HCT116 (cell line): ENCODE measurements at regions not wholly inside any gene's neighbourhood (a gene's known extent, or its start where the extent isn't known, plus 50 kb on each side); places are given as distances from the start of the nearest gene placed in this dataset.

Source experiments
- EGR1 ChIP-seq: IDR thresholded peaks from 2 replicates; pipeline ENCODE4 v1.6.1; 2012; ENCODE audit warnings: low read depth
- ELF1 ChIP-seq: IDR thresholded peaks from 2 replicates; pipeline ENCODE4 v1.6.1; 2012; ENCODE audit warnings: low read depth, borderline replicate concordance
- EZH2 ChIP-seq: fragments of 200-600 bp; sonication (generic); IDR thresholded peaks from 2 replicates; pipeline ENCODE4 v1.6.1; 2017; ENCODE audit warnings: antibody characterized with exemption, mixed run types
- EZH2phosphoT487 ChIP-seq: fragments of 200-600 bp; IDR thresholded peaks from 2 replicates; pipeline ENCODE4 v1.6.1; 2018; ENCODE audit warnings: antibody characterized with exemption, borderline replicate concordance
- JUND ChIP-seq: IDR thresholded peaks from 2 replicates; pipeline ENCODE4 v1.6.1; 2012
- POLR2A ChIP-seq: IDR thresholded peaks from 2 replicates; pipeline ENCODE4 v1.7.0; 2011; ENCODE audit warnings: borderline replicate concordance; ENCODE audit not compliant: insufficient read depth, insufficient read length; ENCODE audit errors: extremely low read depth
- POLR2AphosphoS5 ChIP-seq: IDR thresholded peaks from 2 replicates; pipeline ENCODE4 v1.6.1; 2011; ENCODE audit warnings: mild to moderate bottlenecking, low read depth, low read length, moderate library complexity
- RAD21 ChIP-seq: IDR thresholded peaks from 2 replicates; pipeline ENCODE4 v1.6.1; 2012; ENCODE audit warnings: low read depth, mild to moderate bottlenecking
- SP1 ChIP-seq: IDR thresholded peaks from 2 replicates; pipeline ENCODE4 v1.6.1; 2012; ENCODE audit warnings: low read depth
- SRF ChIP-seq: IDR thresholded peaks from 2 replicates; pipeline ENCODE4 v1.6.1; 2012; ENCODE audit warnings: low read depth
- TCF7L2 ChIP-seq: IDR thresholded peaks from 2 replicates; pipeline ENCODE4 v1.7.0; 2011; ENCODE audit warnings: borderline replicate concordance, inconsistent platforms; ENCODE audit not compliant: insufficient read depth, insufficient read length; ENCODE audit errors: extremely low read depth
- YY1 ChIP-seq: IDR thresholded peaks from 2 replicates; pipeline ENCODE4 v1.6.1; 2011; ENCODE audit warnings: low read length, low read depth, moderate library complexity, mild to moderate bottlenecking; ENCODE audit not compliant: insufficient replicate concordance; ENCODE audit errors: extremely low read depth
- TF ChIP-seq, protein P1 (sequence below): IDR thresholded peaks from 2 replicates; pipeline ENCODE4 v1.6.1; 2012
- TF ChIP-seq, protein P2 (sequence below), 3 experiments: fragments of 200-600 bp in 1 of 3; sonication (generic) in 1 of 3; IDR thresholded peaks in 2 of 3; conservative IDR thresholded peaks in 1 of 3; 2 replicates each; pipeline ENCODE4 v1.5.1; 2012 to 2017; ENCODE audit warnings: low read depth in 2 of 3, low read length in 2 of 3, antibody characterized with exemption in 1 of 3, borderline replicate concordance in 1 of 3, control low read depth in 1 of 3, mild to moderate bottlenecking in 1 of 3, mixed read lengths in 1 of 3, mixed run types in 1 of 3, moderate library complexity in 1 of 3; ENCODE audit not compliant: insufficient read depth in 1 of 3

DNA sequence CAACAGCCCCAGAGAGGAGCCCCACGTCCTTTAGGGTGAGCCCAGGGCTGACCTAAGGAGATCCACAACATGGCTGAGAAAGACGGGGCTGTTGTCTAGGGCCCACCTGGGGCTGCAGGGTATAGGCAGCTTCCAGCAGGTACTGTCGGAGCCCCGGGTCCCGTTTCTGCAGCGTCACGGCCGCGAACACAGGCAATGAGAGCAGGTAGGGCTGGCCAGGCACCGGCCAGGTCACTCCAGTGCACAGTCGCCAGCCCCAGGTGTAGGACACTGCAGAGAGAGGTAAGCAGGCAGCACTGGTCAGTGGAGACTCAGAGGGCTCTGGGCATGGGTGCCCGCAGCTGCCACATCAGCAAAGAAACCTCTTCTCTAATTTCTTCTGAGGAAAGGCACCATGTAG, 115.2 kb downstream of the LITAF start:
- no peak for TF ChIP-seq EZH2
- TF ChIP-seq, protein P1, sequence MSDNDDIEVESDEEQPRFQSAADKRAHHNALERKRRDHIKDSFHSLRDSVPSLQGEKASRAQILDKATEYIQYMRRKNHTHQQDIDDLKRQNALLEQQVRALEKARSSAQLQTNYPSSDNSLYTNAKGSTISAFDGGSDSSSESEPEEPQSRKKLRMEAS: no peak
- no peak for TF ChIP-seq SP1
- TF ChIP-seq, protein P2, sequence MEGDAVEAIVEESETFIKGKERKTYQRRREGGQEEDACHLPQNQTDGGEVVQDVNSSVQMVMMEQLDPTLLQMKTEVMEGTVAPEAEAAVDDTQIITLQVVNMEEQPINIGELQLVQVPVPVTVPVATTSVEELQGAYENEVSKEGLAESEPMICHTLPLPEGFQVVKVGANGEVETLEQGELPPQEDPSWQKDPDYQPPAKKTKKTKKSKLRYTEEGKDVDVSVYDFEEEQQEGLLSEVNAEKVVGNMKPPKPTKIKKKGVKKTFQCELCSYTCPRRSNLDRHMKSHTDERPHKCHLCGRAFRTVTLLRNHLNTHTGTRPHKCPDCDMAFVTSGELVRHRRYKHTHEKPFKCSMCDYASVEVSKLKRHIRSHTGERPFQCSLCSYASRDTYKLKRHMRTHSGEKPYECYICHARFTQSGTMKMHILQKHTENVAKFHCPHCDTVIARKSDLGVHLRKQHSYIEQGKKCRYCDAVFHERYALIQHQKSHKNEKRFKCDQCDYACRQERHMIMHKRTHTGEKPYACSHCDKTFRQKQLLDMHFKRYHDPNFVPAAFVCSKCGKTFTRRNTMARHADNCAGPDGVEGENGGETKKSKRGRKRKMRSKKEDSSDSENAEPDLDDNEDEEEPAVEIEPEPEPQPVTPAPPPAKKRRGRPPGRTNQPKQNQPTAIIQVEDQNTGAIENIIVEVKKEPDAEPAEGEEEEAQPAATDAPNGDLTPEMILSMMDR (IDR thresholded peaks at IDR 0.05 in 2 of 3, conservative IDR thresholded peaks at IDR 0.05 in 1 of 3; ENCODE audit: borderline replicate concordance in 1 of 3, insufficient read depth in 1 of 3, low read depth in 2 of 3, low read length in 2 of 3): no peak
- TF ChIP-seq ELF1: no peak
- no peak for TF ChIP-seq EGR1
- TF ChIP-seq RAD21: no peak
- no peak for TF ChIP-seq SRF
- TF ChIP-seq POLR2AphosphoS5: no peak
- TF ChIP-seq JUND: no peak
- no peak for TF ChIP-seq EZH2phosphoT487
- no peak for TF ChIP-seq YY1
- no peak for TF ChIP-seq TCF7L2
- no peak for TF ChIP-seq POLR2A
